Dendritic cell treated with granulocyte-macrophage colony-stimulating factor and Interleukin-4, amounts not matched to agents 40 ng/mL and 50 ng/mL, for 4 days (primary cell): ENCODE measurements at regions not wholly inside any gene's neighbourhood (a gene's known extent, or its start where the extent isn't known, plus 50 kb on each side); places are given as distances from the start of the nearest gene placed in this dataset.

ENCODE experiments used
- H3K27ac Mint-ChIP-seq: one replicate; pipeline ENCODE4 v1.8.0; 2022; ENCODE audit warnings: mild to moderate bottlenecking, mixed read lengths
- H3K27me3 Mint-ChIP-seq: one replicate; pipeline ENCODE4 v1.8.0; 2022; ENCODE audit warnings: mild to moderate bottlenecking, mixed read lengths
- H3K36me3 Mint-ChIP-seq: one replicate; pipeline ENCODE4 v1.8.0; 2022; ENCODE audit warnings: low read depth, mixed read lengths
- H3K4me1 Mint-ChIP-seq: one replicate; pipeline ENCODE4 v1.8.0; 2022; ENCODE audit warnings: low read depth, mixed read lengths
- H3K4me3 Mint-ChIP-seq: one replicate; pipeline ENCODE4 v1.8.0; 2022; ENCODE audit warnings: mild to moderate bottlenecking, moderate library complexity, mixed read lengths
- H3K9me3 Mint-ChIP-seq: one replicate; pipeline ENCODE4 v1.8.0; 2022; ENCODE audit warnings: mixed read lengths
- intact Hi-C: fragments of 100-400 bp; cut with micrococcal nuclease; formaldehyde crosslinking; loops from one replicate; pipeline ENCODE4 v1.15.0; 2022

DNA sequence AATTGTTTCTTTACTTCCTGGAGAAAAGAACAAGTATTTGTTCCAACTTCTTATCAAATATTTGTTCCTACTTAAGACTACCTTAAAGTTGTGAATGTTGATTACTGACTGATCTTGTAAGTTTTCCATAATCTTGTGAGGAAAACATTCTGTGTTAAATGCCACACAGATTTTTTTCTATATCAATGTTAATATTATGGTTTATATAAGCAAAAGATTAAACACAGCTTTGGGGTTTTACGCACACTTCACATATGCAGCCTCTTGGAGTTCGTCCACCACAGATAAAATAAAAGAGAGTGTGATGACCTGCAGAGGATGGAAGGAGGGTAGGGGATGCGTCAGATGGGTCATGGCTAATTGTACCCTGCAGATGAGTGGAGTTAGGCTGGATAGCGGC is 780.0 kb upstream of the SALL3 start:
- H3K4me3 Mint-ChIP-seq = no peak overlapping the region
- H3K36me3 Mint-ChIP-seq = no peaks in the 10 kb centered on the region
- H3K27me3 Mint-ChIP-seq = no peaks in the 10 kb centered on the region
- H3K27ac Mint-ChIP-seq = no peak overlapping the region
- intact Hi-C loops = no loop called here
- no peaks in the 10 kb centered on the region for H3K4me1 Mint-ChIP-seq
- peaks cover 30% of the 10 kb centered on the region for H3K9me3 Mint-ChIP-seq

GRCh38 chr18:78207942-78208341 is 771.7 kb upstream of the SALL3 start:
- Mint-ChIP-seq H3K9me3 (peaks cover 8% of the 10 kb centered on the region), H3K4me3 (no peak overlapping the region), H3K36me3 (no peaks in the 10 kb centered on the region), H3K4me1 (no peaks in the 10 kb centered on the region), H3K27me3 (no peaks in the 10 kb centered on the region), H3K27ac (no peak overlapping the region)
- intact Hi-C loops = no loop called here

DNA sequence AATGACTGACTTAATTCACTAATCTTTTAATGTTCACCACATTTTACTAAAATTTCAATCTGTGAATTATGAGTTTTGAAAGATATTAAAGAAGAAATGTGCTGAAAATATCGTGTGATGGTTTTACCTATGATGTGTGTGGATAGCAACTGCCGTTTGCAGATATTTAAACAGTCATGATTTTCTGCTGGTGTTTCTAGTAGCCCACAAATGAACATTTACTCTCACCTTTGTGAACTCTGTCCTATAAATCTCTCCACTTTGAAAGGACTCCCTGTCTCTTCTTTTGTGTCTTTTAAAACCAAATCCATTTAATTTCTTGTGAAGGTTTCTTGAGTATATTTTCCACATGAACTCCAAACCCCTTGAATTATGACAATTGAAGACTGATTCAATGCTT is 771.2 kb upstream of the SALL3 start:
- Mint-ChIP-seq H3K27me3 (no peaks in the 10 kb centered on the region), H3K4me1 (no peaks in the 10 kb centered on the region), H3K4me3 (no peak overlapping the region), H3K36me3 (no peaks in the 10 kb centered on the region), H3K9me3 (peaks cover 12% of the 10 kb centered on the region), H3K27ac (no peak overlapping the region)
- intact Hi-C loops = no loop called here

GRCh38 chr18:78213361-78213994 is 766.1 kb upstream of the SALL3 start:
- H3K4me3 Mint-ChIP-seq = no peak overlapping the region
- H3K27ac Mint-ChIP-seq = no peak overlapping the region

GRCh38 chr18:78221496-78221895 is 758.1 kb upstream of the SALL3 start:
- H3K27ac Mint-ChIP-seq = no peak overlapping the region

More at GRCh38 chr18:78213361-78213994, 766.1 kb upstream of the SALL3 start:
- no peaks in the 10 kb centered on the region for H3K36me3 Mint-ChIP-seq
- H3K9me3 Mint-ChIP-seq = peaks cover 30% of the 10 kb centered on the region
- no peaks in the 10 kb centered on the region for H3K4me1 Mint-ChIP-seq
- no peaks in the 10 kb centered on the region for H3K27me3 Mint-ChIP-seq
- intact Hi-C loops = no loop called here

DNA sequence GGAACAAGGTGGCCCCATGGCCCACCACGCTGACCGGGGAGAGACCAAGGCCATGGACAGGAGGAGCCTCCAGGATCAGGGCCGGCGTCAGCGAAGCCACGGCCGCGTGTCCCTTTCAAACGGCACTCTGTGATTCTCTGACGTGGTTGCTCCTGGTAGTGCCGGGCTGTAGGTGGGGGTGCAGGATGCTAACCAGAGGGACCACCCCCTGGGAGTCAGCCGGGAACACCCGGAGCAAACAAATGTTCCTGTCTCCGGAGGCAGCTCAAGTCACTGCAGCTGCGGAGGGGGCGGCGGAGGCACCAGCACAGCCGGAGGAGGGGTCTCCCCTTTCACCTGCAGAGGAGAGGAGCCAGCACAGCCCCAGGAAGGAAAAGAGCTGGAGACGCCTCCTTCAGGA is 750.6 kb upstream of the SALL3 start:
- H3K4me3 Mint-ChIP-seq = no peak overlapping the region
- H3K4me1 Mint-ChIP-seq = no peaks in the 10 kb centered on the region
- no peak overlapping the region for H3K27ac Mint-ChIP-seq
- H3K36me3 Mint-ChIP-seq = no peaks in the 10 kb centered on the region
- no peaks in the 10 kb centered on the region for H3K27me3 Mint-ChIP-seq
- peaks cover 41% of the 10 kb centered on the region for H3K9me3 Mint-ChIP-seq
- intact Hi-C loops = no loop called here

More at GRCh38 chr18:78221496-78221895, 758.1 kb upstream of the SALL3 start:
- Mint-ChIP-seq H3K9me3 (peaks cover 7% of the 10 kb centered on the region), H3K4me3 (no peak overlapping the region), H3K4me1 (no peaks in the 10 kb centered on the region), H3K27me3 (no peaks in the 10 kb centered on the region), H3K36me3 (no peaks in the 10 kb centered on the region)
- intact Hi-C loops = no loop called here

- no peak overlapping the region for H3K4me3 Mint-ChIP-seq
- no peak overlapping the region for H3K27ac Mint-ChIP-seq
- H3K9me3 Mint-ChIP-seq = peaks cover 40% of the 10 kb centered on the region
- no peaks in the 10 kb centered on the region for H3K27me3 Mint-ChIP-seq
- intact Hi-C loops = no loop called here
- H3K36me3 Mint-ChIP-seq = no peaks in the 10 kb centered on the region
- no peaks in the 10 kb centered on the region for H3K4me1 Mint-ChIP-seq
Measured at GRCh38 chr18:78230911-78231310, 748.7 kb upstream of the SALL3 start.

DNA sequence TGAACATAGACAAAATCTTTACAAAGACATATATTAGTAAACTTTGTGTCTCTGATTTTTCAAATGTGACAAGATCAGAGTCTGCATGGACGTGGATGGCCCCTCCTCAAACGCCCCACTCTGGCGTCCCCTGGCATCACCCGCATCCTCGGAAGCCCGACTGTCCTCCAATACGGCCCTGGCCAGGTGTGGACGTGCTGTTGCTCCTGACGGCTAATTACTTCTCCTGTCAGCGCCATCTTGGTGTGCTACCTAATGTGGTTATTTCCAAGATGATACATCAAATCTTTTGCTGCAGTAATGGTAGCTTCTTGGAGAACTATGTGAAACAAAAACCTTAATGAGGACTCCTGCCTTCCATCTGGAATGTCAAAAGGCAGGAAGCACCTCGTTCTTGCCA is 747.4 kb upstream of the SALL3 start:
- Mint-ChIP-seq H3K4me3 (no peak overlapping the region), H3K9me3 (peaks cover 32% of the 10 kb centered on the region), H3K36me3 (no peaks in the 10 kb centered on the region), H3K27me3 (no peaks in the 10 kb centered on the region), H3K4me1 (no peaks in the 10 kb centered on the region), H3K27ac (no peak overlapping the region)
- intact Hi-C loops = no loop called here

DNA sequence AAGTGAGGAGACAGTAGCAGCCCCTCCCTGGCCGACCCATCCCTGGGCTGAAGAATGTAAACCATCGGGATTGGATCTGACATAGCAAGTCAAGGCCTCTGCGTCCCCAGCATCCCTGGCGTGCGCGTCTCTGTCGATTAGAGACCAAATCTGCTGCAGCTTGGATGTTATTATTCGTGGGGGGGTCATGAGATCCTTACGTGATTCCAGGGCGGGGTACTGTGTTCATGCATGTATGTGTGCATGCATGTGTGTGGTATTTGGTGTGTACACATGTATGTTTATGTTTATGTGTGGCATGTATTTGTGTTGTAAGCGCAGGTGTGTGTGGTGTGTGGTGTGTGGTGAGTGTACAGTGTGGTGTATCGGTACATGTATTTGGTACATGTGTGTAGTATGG is 741.8 kb upstream of the SALL3 start:
- Mint-ChIP-seq H3K27me3 (no peaks in the 10 kb centered on the region), H3K4me1 (no peaks in the 10 kb centered on the region), H3K4me3 (no peak overlapping the region), H3K9me3 (peaks cover 13% of the 10 kb centered on the region), H3K27ac (no peak overlapping the region), H3K36me3 (no peaks in the 10 kb centered on the region)
- intact Hi-C loops = no loop called here

- no peaks in the 10 kb centered on the region for H3K36me3 Mint-ChIP-seq
- H3K27me3 Mint-ChIP-seq = no peaks in the 10 kb centered on the region
- H3K4me3 Mint-ChIP-seq = no peak overlapping the region
Measured at GRCh38 chr18:78238404-78239089, 741.1 kb upstream of the SALL3 start.

GRCh38 chr18:78239090-78239457 is 740.5 kb upstream of the SALL3 start:
- Mint-ChIP-seq H3K27ac (no peak overlapping the region), H3K36me3 (no peaks in the 10 kb centered on the region), H3K4me3 (no peak overlapping the region), H3K4me1 (no peaks in the 10 kb centered on the region), H3K9me3 (peaks cover 13% of the 10 kb centered on the region), H3K27me3 (no peaks in the 10 kb centered on the region)
- intact Hi-C loops = no loop called here

More at GRCh38 chr18:78238404-78239089, 741.1 kb upstream of the SALL3 start:
- H3K9me3 Mint-ChIP-seq = peaks cover 13% of the 10 kb centered on the region
- H3K4me1 Mint-ChIP-seq = no peaks in the 10 kb centered on the region
- H3K27ac Mint-ChIP-seq = no peak overlapping the region
- intact Hi-C loops = no loop called here

GRCh38 chr18:78240101-78240500 is 739.5 kb upstream of the SALL3 start:
- no peaks in the 10 kb centered on the region for H3K27me3 Mint-ChIP-seq
- H3K4me1 Mint-ChIP-seq = no peaks in the 10 kb centered on the region
- intact Hi-C loops = no loop called here
- peaks cover 15% of the 10 kb centered on the region for H3K9me3 Mint-ChIP-seq
- H3K36me3 Mint-ChIP-seq = no peaks in the 10 kb centered on the region
- no peak overlapping the region for H3K27ac Mint-ChIP-seq
- no peak overlapping the region for H3K4me3 Mint-ChIP-seq

DNA sequence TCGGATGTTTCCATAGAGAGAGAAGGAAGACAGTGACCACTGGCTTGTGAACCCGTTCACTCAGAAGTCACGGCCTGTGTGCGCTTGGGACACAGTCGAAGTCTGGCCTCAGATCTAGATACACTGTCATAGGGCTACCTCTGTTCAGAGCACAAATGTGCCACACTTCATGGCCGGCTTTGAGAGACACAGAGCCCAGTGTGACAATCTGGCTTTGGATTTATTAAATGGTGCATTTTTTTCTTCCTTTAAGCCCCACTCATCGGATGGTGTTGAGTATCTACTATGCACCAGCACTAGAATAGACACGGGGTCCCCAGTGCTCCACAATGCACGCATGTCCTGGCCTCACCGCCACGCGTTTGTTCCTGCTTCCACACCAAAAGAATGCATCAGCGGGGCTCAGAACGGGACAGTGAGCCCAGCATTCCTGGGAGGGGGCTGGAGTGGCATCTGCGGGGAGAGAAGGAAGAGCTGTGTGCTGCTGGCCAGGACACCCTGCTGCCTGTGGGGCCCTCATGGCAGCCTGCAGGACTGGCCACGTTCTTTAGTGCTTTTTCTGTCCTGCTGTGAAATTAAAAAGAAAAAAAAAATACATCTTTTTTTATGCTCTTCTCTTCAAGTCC is 738.9 kb upstream of the SALL3 start:
- Mint-ChIP-seq H3K9me3 (peaks cover 21% of the 10 kb centered on the region), H3K27me3 (no peaks in the 10 kb centered on the region), H3K4me3 (no peak overlapping the region), H3K27ac (no peak overlapping the region), H3K4me1 (no peaks in the 10 kb centered on the region), H3K36me3 (no peaks in the 10 kb centered on the region)
- intact Hi-C loops = no loop called here

DNA sequence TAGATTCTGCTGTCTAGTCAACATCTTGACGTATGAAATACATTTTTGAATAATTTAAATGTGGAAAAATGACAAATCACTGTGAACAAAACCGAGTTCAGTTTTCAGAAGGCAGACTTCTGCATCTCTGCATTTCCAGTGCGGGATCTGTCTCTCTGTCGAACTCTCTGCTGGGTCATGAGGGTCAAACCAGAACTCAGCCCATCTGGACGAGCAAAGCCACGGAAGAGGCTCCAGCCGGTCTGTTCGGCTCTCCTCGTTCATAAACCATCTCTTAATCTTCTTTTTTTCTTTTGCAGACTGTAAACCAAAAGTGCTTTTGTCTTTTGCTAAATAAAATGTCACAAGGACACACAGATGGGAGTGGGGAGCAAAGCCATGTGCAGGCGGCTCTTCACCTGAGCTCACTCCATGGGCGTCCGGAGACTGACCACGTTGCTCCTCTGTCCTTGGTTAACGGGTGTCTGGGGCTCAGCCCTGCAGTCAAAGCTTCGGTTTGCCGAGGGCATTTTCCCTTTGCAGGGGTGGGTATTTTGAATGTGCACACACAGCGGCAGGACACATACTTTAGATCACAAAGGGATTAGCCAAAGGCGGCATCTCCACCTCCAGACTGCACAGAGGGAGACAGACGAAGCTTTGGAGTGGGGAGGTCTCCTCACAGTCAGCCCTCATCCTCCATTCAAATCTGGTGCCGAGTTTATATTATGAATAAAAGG is 737.9 kb upstream of the SALL3 start:
- no peak overlapping the region for H3K27ac Mint-ChIP-seq
- H3K9me3 Mint-ChIP-seq = peaks cover 30% of the 10 kb centered on the region
- H3K36me3 Mint-ChIP-seq = no peaks in the 10 kb centered on the region
- H3K4me1 Mint-ChIP-seq = no peaks in the 10 kb centered on the region
- no peaks in the 10 kb centered on the region for H3K27me3 Mint-ChIP-seq
- H3K4me3 Mint-ChIP-seq = no peak overlapping the region
- intact Hi-C loops = no loop called here
